ENCODE measurements at regions not wholly inside any gene's neighbourhood (a gene's known extent, or its start where the extent isn't known, plus 50 kb on each side); places are given as distances from the start of the nearest gene placed in this dataset.

DNA sequence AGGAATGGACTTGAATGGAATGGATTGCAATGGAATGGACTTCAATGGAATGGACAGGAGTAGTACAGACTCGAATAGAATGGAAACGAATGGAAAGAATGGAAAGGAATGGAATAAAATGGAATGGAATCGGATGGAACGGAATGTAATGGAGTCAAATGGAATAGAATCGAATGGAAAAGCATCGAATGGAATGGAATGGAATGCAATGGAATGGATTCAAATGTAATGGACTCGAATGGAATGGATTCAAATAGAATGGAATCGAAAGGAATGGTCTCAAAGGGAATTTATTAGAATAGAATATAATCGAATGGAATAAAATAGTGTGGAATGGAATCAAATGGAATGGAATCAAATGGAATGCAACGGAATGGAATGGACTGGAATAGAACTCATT is 484.9 kb upstream of the WSB1 start:
- Histone ChIP-seq H3K4me3 (replicated peaks; ENCODE audit: insufficient read depth, low read length) (no peak overlapping the region), H3K27me3 (ENCODE audit: insufficient read depth, poor library complexity, severe bottlenecking) (no peaks in the 10 kb centered on the region), H3K27ac (replicated peaks) (no peak overlapping the region)
- DNase-seq (ENCODE audit: low read depth in 1 of 2, low spot score in 1 of 2): no peak
- no peak for TF ChIP-seq POLR2AphosphoS5 (IDR thresholded peaks at IDR 0.05; ENCODE audit: low read depth)
- TF ChIP-seq, protein P1, sequence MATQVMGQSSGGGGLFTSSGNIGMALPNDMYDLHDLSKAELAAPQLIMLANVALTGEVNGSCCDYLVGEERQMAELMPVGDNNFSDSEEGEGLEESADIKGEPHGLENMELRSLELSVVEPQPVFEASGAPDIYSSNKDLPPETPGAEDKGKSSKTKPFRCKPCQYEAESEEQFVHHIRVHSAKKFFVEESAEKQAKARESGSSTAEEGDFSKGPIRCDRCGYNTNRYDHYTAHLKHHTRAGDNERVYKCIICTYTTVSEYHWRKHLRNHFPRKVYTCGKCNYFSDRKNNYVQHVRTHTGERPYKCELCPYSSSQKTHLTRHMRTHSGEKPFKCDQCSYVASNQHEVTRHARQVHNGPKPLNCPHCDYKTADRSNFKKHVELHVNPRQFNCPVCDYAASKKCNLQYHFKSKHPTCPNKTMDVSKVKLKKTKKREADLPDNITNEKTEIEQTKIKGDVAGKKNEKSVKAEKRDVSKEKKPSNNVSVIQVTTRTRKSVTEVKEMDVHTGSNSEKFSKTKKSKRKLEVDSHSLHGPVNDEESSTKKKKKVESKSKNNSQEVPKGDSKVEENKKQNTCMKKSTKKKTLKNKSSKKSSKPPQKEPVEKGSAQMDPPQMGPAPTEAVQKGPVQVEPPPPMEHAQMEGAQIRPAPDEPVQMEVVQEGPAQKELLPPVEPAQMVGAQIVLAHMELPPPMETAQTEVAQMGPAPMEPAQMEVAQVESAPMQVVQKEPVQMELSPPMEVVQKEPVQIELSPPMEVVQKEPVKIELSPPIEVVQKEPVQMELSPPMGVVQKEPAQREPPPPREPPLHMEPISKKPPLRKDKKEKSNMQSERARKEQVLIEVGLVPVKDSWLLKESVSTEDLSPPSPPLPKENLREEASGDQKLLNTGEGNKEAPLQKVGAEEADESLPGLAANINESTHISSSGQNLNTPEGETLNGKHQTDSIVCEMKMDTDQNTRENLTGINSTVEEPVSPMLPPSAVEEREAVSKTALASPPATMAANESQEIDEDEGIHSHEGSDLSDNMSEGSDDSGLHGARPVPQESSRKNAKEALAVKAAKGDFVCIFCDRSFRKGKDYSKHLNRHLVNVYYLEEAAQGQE (IDR thresholded peaks at IDR 0.05; ENCODE audit: insufficient replicate concordance, low read depth): no peak
- TF ChIP-seq SPI1 (IDR thresholded peaks at IDR 0.05; ENCODE audit: borderline replicate concordance, low read depth): no peak
- TF ChIP-seq, protein P2, sequence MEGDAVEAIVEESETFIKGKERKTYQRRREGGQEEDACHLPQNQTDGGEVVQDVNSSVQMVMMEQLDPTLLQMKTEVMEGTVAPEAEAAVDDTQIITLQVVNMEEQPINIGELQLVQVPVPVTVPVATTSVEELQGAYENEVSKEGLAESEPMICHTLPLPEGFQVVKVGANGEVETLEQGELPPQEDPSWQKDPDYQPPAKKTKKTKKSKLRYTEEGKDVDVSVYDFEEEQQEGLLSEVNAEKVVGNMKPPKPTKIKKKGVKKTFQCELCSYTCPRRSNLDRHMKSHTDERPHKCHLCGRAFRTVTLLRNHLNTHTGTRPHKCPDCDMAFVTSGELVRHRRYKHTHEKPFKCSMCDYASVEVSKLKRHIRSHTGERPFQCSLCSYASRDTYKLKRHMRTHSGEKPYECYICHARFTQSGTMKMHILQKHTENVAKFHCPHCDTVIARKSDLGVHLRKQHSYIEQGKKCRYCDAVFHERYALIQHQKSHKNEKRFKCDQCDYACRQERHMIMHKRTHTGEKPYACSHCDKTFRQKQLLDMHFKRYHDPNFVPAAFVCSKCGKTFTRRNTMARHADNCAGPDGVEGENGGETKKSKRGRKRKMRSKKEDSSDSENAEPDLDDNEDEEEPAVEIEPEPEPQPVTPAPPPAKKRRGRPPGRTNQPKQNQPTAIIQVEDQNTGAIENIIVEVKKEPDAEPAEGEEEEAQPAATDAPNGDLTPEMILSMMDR (IDR thresholded peaks at IDR 0.05; ENCODE audit: insufficient read depth, low read length): no peak
- TF ChIP-seq GABPA (IDR thresholded peaks at IDR 0.05; ENCODE audit: low read depth): no peak

DNA sequence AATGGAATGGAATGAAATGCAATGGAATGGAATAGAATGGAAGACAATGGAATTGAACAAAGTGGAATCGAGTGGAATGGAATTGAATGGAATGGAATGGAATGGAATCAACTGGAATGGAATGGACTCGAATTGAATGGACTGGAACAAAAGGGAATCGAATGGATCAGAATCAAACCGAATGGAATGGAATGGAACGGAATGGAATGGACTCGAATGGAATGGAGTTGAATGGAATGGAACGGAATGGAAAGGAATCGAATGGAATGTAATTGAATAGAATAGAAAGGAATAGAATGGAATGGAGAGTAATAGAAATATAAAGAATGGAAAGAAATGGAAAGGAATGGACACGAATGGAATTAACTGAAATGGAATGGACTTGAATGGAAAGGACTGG is 475.2 kb upstream of the WSB1 start:
- no peak for TF ChIP-seq POLR2AphosphoS5 (IDR thresholded peaks at IDR 0.05; ENCODE audit: low read depth)
- TF ChIP-seq, protein P2 (IDR thresholded peaks at IDR 0.05; ENCODE audit: insufficient read depth, low read length): no peak
- no peak for TF ChIP-seq GABPA (IDR thresholded peaks at IDR 0.05; ENCODE audit: low read depth)
- TF ChIP-seq, protein P1 (IDR thresholded peaks at IDR 0.05; ENCODE audit: insufficient replicate concordance, low read depth): no peak
- TF ChIP-seq SPI1 (IDR thresholded peaks at IDR 0.05; ENCODE audit: borderline replicate concordance, low read depth): no peak
- no peak overlapping the region for H3K27ac ChIP-seq (replicated peaks)
- H3K4me3 ChIP-seq (replicated peaks; ENCODE audit: insufficient read depth, low read length): no peak overlapping the region
- H3K27me3 ChIP-seq (ENCODE audit: insufficient read depth, poor library complexity, severe bottlenecking): no peaks in the 10 kb centered on the region
- DNase-seq (ENCODE audit: low read depth in 1 of 2, low spot score in 1 of 2): no peak

All from HL-60 (cell line).